ENCODE measurements at regions not wholly inside any gene's neighbourhood (a gene's known extent, or its start where the extent isn't known, plus 50 kb on each side); places are given as distances from the start of the nearest gene placed in this dataset.
A peak's percentile ranks its signal among the peaks of the same experiment; 100 is the strongest.
"Not testable (repeated sequence)": the region's sequence is repeated elsewhere in the genome, so short reads cannot be mapped to it uniquely, and the experiment has no call there.

DNA sequence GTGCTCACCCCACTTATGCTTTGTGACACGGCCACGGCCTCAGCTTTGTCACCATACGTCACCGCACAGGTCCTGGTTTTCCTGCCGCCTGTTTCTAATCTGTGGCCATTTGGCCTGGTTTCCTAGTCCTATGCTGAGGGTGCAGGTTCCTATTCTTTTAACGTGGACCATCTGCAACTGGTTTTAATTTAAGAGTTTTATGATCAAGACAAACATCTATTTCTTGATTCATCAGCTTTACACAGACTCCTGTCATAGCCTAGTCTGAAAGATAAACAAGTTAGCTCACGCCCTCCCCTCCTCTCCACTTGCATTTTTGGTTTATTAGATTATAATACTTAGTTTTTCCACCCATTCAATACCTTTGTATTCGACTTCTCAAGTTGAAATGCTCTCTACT is 97.5 kb upstream of the RPS6KA2 start:
- no peak for DNase-seq (ENCODE audit: low read depth in 2 of 2)

GRCh38 chr6:166722785-166723184 is 95.7 kb upstream of the RPS6KA2 start:
- no peak for DNase-seq (ENCODE audit: low read depth in 2 of 2)

DNA sequence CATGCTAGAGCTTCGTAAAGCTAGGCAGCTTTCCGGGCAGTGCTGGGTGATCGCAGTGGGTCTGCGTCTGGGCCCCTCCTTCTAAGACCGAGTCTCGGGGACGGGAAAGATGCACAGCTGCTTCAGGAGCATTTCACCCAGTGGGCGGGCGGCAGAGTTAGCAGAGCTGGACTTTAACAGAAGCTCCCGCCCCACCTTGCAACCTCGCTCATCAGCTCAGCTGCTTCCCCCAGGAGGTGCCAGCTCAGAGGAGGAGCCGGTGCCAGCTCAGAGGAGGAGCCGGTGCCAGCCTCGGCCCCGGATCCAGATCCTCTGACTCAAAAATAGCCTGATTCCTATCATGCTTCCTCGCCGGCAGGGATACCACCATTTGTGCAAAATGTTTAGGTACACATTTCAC is 94.5 kb upstream of the RPS6KA2 start:
- no peak for DNase-seq (ENCODE audit: low read depth in 2 of 2)

- DNase-seq (ENCODE audit: low read depth in 2 of 2): no peak
These were observed 93.8 kb upstream of the RPS6KA2 start for GRCh38 chr6:166720856-166721255.

- DNase-seq (ENCODE audit: low read depth in 2 of 2): no peak
These were observed 92.0 kb upstream of the RPS6KA2 start for GRCh38 chr6:166719019-166719418.

DNA sequence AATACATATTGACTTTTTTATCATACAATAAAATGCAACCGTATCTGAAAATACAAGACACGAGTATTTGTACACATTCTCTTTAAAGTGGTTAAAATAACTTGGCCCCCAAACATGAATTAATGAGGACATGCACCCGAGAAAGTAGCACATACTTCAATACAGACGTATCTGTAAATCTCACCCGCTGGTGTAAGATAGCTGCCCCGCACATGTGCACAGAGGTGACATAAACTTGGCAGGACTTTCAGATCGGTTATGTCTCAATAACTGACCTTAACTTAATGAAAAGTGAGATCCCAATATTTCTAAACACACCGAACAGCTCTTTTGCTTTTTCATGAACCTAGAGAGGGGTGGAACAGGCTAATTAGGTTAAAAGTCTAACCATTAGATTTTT is 91.5 kb upstream of the RPS6KA2 start:
- DNase-seq (ENCODE audit: low read depth in 2 of 2): no peak

GRCh38 chr6:166716910-166717617 is 90.0 kb upstream of the RPS6KA2 start:
- no peak for DNase-seq (ENCODE audit: low read depth in 2 of 2)

GRCh38 chr6:166715992-166716391 is 88.9 kb upstream of the RPS6KA2 start:
- DNase-seq (ENCODE audit: low read depth in 2 of 2): no peak

- DNase-seq (ENCODE audit: low read depth in 2 of 2): no peak
These were observed 88.0 kb upstream of the RPS6KA2 start for GRCh38 chr6:166715065-166715464.

- DNase-seq (ENCODE audit: low read depth in 2 of 2): no peak
These were observed 87.5 kb upstream of the RPS6KA2 start for GRCh38 chr6:166714581-166714980.

DNA sequence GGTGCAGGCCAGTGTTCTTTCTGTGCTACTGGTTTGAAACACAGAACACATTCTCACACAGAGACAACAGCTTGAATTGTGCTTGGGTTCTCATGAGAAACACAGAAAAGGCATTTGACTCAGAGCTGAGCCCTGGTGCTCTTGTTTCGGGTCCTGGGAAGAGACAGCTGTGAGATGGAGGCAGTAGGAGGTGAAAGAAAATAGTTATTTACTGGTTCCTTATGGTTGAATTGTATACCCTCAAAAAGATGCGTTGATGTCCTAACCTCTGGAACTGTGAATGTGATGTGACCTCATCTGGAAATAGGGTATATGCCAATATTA is 87.1 kb upstream of the RPS6KA2 start:
- no peak for DNase-seq (ENCODE audit: low read depth in 2 of 2)

- no peak for DNase-seq (ENCODE audit: low read depth in 2 of 2)
These were observed 86.6 kb upstream of the RPS6KA2 start for GRCh38 chr6:166713434-166714186.

DNA sequence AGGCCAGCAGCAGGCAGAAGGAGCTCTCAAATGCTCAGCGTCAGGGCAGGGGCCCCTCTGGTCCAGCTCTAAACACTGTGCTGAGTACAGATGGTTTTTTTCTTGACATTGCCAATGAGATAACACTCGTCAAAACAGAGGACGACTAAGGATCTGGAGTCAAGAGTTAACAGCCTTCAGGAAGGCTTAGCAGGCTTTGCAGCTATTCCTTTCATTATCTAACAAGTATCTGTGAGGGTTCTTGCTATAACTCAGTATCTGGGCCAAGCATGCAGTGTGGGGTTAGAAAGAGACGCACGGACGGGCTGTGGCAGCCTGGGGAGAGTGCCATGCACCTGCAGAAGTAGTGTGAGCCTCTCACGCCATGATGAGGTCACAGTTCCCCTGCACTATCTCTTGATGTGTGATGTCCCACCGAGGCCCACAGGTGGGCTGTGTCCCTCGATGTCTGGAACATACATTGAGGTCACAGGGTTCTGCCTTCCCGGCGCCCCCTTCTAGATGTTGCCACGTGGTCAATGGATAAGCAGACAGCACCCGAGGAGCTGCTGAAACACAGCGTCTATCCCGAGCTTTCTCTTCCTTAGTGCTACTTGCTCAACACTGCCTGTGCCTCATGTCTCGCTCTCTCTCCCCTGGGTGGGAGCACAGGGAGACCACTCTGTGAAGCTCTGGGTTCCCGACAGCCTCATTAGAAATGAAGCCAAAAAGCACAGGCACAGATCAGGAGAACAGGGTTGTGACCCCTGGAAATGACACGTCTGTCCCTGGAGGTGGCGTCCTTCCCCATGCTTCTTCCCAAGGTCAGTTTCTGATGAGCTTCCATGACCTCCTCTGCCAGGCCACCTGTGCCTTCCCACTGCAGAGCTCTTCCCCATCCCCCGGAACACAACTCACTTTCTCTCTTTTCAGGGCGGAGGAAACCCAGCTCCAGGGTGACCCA is 85.5 kb upstream of the RPS6KA2 start:
- no peak for DNase-seq (ENCODE audit: low read depth in 2 of 2)

DNA sequence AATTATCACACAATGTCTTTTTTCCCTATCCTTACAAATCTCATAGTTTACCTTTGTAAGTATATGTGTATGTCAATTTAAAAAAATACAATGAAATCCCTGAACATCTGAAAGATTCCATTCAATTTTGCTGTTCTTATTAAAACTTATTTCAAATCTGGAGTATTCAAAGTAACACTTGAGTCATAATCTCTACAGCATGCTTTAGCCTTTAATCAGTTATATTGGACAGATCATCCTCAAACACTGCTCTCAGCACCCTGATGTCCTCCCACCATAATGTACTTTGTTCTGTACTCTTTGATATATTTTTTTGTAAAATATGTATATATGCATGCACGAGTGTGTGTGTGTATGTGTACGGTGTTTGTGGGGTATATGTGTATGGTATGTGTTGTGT is 83.0 kb upstream of the RPS6KA2 start:
- DNase-seq (ENCODE audit: low read depth in 2 of 2): no peak

- DNase-seq (ENCODE audit: low read depth in 2 of 2): no peak
These were observed 81.4 kb upstream of the RPS6KA2 start for GRCh38 chr6:166708460-166708859.

DNA sequence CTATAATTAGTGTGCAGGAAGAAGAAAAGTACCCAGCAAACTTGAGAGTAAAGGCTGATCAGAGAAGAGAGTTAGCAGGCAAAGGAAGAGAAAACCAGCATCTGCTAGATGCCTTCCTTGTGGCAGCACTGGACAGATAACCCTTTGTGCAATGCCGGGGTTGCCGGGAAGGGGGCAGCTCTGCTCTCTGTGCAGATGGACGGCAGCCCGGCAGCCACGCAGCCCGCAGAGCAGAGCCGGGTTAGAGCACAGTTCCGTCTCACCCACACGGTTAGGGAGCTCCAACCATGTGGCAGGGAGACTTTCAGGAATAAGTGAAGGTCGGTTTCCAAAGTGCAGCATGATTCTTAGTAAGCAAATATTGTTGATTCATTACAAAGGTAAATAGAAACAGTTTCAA is 80.0 kb upstream of the RPS6KA2 start:
- DNase-seq (ENCODE audit: low read depth in 2 of 2): peak in 1 of 2 donors; percentile 4

GRCh38 chr6:166705069-166705468 is 78.0 kb upstream of the RPS6KA2 start:
- no peak for DNase-seq (ENCODE audit: low read depth in 2 of 2)

DNA sequence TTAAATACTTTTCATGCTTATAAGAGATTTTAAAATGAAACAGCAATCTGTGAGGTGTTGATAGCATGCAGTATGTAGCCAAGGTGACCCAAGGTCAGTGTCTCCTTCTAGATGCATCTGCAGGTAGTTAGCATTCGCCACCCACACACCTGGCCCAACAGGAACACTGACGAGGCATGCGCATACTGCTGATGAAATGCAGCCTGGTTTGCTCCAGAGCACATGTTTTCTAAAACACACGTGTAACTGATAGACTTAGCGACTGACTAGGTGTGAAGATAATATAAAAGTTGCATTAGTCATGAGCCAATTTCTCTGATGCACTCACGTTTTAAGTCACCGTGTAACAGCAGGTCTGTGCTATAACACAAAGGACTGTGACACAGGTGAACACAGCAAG is 77.1 kb upstream of the RPS6KA2 start:
- no peak for DNase-seq (ENCODE audit: low read depth in 2 of 2)

DNA sequence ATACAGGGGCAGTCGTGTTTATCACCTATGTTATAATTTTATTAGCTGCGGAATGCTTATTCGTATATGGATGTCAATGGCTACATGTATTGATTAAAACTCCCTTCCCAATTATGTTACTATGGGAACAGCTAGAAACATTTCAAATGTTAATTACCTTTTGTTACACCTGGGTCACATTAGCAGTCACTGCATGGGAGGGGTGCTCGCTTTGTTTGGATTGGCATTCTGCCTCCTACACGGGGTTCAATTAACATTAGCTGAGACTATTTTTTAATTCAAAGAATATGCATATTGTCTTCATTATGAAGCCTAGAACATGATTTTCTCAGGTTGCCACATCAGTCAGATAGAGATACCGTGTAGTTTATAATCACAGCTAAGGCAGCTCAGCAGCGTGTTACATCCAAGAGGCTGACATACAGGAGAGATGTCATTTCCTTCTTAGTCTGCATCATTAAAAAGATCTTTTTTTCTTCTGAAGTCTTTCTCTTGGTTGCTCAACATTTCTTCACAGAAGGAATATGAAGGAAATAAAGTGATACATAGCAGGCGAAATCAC is 76.2 kb upstream of the RPS6KA2 start:
- DNase-seq (ENCODE audit: low read depth in 2 of 2): no peak

DNA sequence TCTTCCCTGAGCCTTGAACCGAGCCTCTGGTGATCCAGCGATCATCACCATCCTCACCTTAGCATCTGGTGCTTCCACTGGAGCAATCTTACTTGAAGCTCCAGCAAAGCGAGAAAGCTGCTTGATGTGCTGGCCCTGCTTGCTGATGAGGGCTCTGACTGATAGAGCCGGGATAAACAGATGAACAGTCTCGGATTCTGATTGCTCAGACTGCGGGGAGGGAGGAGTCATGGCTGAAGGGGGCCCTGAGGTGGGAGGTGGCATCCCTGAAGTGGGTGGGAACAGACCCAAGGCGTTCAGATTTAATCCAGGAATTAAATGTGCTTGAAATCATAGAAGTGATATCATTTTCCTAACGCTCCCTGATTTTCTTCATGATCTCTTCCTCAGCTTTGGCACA is 74.4 kb upstream of the RPS6KA2 start:
- not testable (repeated sequence) for DNase-seq (ENCODE audit: low read depth in 2 of 2)

DNA sequence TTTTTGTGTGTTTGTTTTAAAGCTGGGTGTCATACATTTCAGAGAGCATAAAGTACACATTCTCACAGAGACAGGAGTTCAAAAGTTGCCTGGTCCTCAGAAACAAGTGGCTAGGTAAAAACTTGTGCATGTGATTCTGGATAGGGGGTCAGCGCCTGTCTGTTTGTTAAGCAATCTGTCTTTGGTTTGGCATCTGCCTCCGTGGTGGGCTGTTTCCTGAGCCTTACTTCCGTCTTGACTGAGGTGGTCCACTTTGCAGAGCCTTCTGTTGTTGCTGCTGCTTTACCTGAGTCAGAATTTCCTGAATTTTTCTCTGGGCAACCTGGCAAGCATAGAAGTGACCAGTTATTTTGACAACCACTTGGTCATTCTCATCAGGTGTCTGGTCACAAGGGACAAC is 73.8 kb upstream of the RPS6KA2 start:
- not testable (repeated sequence) for DNase-seq (ENCODE audit: low read depth in 2 of 2)

- no peak for DNase-seq (ENCODE audit: low read depth in 2 of 2)
These were observed 70.1 kb upstream of the RPS6KA2 start for GRCh38 chr6:166697113-166697512.

Measured in activated CD4-positive, alpha-beta T cell treated with anti-CD3 and anti-CD28 coated beads for 24 hours (primary cell).